ENCODE measurements at regions not wholly inside any gene's neighbourhood (a gene's known extent, or its start where the extent isn't known, plus 50 kb on each side); places are given as distances from the start of the nearest gene placed in this dataset.
"Not testable (repeated sequence)": the region's sequence is repeated elsewhere in the genome, so short reads cannot be mapped to it uniquely, and the experiment has no call there.

- TF ChIP-seq CTCF (IDR thresholded peaks at IDR 0.05; ENCODE audit: insufficient read depth, low read depth, low read length, missing control alignments): no peak
- no peak for DNase-seq (ENCODE audit: low read depth)
- no peak overlapping the region for H3K4me3 ChIP-seq (ENCODE audit: low read depth, low read length)
Measured at GRCh38 chr6:111949546-111949945, 76.3 kb upstream of the FYN start.

GRCh38 chr6:111949984-111950383, 76.7 kb upstream of the FYN start:
- not testable (repeated sequence) for DNase-seq (ENCODE audit: low read depth); H3K4me3 ChIP-seq (ENCODE audit: low read depth, low read length)

- no peak overlapping the region for H3K4me3 ChIP-seq (ENCODE audit: low read depth, low read length)
- no peak for TF ChIP-seq CTCF (IDR thresholded peaks at IDR 0.05; ENCODE audit: insufficient read depth, low read depth, low read length, missing control alignments)
- DNase-seq (ENCODE audit: low read depth): no peak
Measured at GRCh38 chr6:111950661-111951496, 77.6 kb upstream of the FYN start.

DNA sequence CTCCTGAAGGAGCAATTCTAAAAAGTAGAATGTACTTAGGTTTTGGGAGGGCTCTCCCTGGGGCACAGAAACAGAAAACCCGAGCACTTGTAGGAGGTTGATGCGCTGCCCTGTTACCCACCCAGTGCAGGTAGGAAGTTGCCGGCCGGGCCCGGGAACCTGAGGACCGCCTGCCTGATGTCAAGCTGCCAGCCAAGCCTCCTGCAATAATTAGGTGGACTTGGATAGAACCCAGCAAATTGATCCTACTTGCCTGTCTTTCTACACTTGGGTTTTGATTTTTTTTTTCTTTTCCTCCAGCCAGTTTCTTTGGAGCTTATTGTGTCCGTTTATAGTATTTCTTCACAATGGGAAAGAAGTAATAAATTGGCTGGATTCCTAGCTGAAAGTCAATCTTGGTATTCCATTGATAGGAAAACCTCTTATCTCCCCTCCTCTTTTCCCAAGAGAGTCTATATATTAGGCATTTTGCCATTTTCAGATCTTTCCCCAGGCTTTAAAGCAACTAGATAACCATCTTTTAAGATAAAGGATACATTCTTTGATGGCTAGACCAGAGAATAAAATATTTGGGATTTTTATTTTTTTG, 78.3 kb upstream of the FYN start:
- no peak for DNase-seq (ENCODE audit: low read depth)
- TF ChIP-seq CTCF (IDR thresholded peaks at IDR 0.05; ENCODE audit: insufficient read depth, low read depth, low read length, missing control alignments): no peak
- no peak overlapping the region for H3K4me3 ChIP-seq (ENCODE audit: low read depth, low read length)

DNA sequence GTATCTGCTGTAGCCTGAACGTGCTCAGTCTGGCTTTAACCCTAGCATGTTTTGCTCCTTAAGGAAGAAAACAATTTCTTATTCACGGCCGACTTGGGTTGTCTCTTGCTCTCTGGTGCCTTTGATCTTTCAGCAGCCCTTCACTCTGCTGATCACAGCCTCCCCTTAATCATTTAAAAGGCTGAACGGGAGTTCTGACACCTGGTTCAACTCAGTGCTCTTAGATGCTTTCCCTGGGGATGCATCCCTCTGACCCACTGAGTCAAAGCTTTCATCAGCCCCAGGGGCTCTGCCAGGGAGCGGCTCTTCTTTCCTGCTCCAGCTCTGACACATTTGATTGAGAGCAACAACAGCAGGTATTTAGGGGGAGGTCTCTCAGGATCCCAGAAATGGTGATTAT, 79.0 kb upstream of the FYN start:
- no peak for DNase-seq (ENCODE audit: low read depth)
- no peak for TF ChIP-seq CTCF (IDR thresholded peaks at IDR 0.05; ENCODE audit: insufficient read depth, low read depth, low read length, missing control alignments)
- no peak overlapping the region for H3K4me3 ChIP-seq (ENCODE audit: low read depth, low read length)

GRCh38 chr6:111952821-111953540, 79.7 kb upstream of the FYN start:
- no peak overlapping the region for H3K4me3 ChIP-seq (ENCODE audit: low read depth, low read length)
- peak; percentile 41 for DNase-seq (ENCODE audit: low read depth)
- peak; percentile 1 for TF ChIP-seq CTCF (IDR thresholded peaks at IDR 0.05; ENCODE audit: insufficient read depth, low read depth, low read length, missing control alignments)

- no peak for DNase-seq (ENCODE audit: low read depth)
- H3K4me3 ChIP-seq (ENCODE audit: low read depth, low read length): no peak overlapping the region
- TF ChIP-seq CTCF (IDR thresholded peaks at IDR 0.05; ENCODE audit: insufficient read depth, low read depth, low read length, missing control alignments): no peak
Measured at GRCh38 chr6:111956098-111956497, 82.8 kb upstream of the FYN start.
